ENCODE measurements at regions not wholly inside any gene's neighbourhood (a gene's known extent, or its start where the extent isn't known, plus 50 kb on each side); places are given as distances from the start of the nearest gene placed in this dataset.
A peak's percentile ranks its signal among the peaks of the same experiment; 100 is the strongest.

DNA sequence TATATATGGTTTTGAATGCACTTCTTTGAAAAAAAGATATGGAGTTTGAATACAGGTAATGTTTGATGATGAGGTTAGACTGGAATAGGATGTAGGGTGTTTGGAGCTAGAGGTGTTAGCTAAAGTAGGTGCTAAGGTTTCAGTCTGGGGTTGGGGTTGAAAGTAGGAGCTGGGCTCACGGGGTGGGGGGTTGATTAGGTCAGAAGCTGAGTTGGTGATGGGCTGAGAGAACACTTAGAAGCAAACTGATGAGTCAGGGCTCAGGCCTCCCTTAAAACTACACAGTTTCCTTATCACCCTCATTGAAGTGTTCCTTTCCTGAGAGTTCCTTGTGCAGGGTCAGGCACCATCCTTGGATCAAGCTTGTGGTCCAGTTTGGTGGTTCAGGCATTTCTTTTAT is 308.8 kb upstream of the ADAMTS16 start:
- no peak for DNase-seq (ENCODE audit: low read depth)

DNA sequence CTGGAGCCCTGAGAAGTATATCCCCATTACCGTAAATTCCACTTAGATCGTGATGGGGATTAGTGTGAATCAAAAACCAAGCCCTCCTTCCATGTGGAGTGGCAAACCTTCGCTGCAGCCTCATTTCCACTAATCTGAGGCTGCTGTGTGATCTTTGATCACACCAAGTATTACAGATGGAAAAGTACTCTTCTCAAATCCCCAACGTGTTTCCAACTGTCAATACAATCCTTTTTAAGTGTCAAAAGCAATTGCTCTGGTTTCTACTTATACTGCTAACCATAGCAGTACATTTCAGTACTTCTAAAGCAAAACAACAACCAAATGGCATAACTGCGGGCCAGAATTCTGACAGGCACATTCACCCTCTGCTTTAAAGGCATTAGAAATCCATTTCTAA is 307.7 kb upstream of the ADAMTS16 start:
- no peak for DNase-seq (ENCODE audit: low read depth)

DNA sequence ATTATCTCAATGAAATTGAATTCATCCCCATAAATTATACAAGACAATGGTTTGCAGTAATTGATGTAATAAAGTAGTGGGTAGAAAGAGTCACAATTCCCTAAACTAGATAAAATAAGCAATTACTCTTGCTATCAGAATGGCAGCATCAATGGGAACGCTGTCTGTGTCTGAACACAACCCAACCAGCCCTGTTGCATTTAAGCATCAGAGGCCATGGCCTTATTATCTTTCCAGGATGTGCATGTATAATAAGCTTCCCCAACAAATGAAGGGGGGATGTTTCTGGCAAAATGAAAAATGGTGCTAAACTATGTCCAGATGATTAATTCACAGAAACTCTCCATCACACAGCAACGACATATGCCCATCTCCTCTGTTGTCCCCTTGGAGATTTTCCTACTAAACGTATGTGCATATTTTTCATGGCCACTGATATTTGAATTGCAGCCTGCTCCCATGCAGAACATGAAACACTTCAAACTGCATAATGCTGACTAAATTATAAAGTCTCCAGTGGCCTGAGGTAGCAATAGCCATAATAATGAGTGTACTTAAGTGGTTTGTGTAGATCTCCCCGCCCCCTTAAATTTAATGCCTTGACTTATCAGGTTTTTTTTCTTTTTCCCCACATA is 306.9 kb upstream of the ADAMTS16 start:
- DNase-seq (ENCODE audit: low read depth): no peak

DNA sequence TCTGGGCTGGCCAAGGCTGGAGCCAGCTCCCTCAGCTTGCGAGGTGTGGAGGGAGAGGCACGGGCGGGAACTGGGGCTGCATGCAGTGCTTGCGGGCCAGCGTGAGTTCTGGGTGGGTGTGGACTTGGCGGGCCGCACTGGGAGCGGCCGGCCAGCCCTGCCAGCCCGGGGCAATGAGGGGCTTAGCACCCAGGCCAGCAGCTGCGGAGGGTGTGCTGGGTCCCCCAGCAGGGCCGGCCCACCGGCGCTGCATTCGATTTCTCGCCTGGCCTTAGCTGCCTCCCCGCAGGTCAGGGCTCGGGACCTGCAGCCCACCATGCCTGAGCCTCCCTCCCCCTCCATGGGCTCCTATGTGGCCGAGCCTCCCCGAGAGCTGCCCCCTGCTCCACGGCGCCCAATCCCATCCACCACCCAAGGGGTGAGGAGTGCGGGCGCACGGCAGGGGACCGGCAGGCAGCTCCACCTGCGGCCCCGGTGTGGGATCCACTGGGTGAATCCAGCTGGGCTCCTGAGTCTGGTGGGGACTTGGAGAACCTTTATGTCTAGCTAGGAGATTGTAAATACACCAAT is 302.6 kb upstream of the ADAMTS16 start:
- DNase-seq (ENCODE audit: low read depth): no peak

DNA sequence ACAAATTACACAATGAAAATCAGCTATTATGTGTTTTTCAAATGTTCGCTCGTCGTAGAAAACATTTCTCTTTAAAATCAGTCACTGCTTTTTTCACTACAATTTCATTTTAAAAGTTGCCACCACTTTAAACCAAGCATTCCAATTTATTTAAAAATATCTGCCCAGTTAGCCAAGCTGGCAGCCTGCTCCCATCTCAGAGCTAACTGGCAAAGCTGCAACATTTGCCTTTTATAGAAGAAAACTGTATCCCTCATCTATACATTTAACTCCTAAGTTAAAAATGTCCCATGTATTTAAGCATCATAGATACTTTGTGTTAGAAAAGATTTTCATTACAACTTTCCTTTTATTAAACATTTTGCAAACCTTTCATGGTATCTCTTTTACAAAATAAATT is 294.9 kb upstream of the ADAMTS16 start:
- DNase-seq (ENCODE audit: low read depth): no peak

DNA sequence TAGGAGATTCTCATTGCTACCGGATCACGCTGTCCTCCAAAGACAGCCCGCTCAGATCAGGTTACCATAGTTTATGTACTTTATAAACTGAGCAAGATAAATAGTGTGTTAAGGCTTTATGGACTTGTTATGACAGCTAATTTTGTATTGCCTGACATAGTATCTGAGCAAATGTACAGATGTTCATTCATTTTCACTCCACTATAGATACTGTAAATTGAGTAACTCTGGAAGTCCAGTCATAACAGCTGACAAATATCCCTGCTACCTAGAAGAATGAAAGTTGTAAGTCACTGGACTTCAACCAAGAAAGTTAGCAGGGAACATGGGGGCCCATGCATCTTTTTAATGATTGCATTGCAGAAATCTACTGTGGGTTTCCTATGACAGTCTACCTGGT is 292.4 kb upstream of the ADAMTS16 start:
- DNase-seq (ENCODE audit: low read depth): no peak

DNA sequence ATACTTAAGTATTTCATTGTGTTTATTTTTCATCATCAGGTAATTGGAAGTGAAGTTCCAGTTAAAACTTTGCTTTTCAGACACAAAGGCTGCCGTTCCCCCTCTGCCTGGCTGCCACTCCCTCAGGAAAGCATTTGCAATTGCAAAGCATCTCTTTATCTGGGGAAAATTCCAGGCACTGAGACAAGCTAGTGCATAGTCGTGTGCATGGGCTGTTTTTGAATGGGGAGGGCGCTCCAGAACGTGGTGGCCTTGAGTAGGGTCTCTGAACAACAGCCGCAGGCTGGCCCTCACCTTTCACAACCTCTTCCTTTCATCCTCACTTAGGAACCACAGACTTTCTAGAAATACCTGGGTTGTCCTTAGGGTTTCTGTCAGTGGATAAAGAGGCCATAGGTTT is 285.1 kb upstream of the ADAMTS16 start:
- DNase-seq (ENCODE audit: low read depth): no peak

DNA sequence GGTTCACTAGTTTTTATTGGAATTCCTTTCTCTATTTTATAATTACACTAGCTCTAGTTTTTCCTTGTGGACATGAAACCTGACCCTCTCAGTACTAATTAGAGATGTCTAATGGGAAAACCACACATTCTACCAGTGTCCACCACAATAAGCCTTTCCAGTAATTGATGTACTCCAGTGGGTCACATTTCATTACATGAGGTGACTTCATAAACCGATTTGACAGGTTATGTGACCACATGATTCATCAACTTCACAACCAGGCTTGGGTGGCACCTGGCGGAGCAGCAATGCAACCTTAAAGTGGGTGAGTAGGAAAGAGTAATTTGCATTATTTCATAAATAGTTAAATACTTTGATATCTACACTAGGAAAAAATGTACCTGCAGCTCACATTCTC is 284.2 kb upstream of the ADAMTS16 start:
- DNase-seq (ENCODE audit: low read depth): no peak

DNA sequence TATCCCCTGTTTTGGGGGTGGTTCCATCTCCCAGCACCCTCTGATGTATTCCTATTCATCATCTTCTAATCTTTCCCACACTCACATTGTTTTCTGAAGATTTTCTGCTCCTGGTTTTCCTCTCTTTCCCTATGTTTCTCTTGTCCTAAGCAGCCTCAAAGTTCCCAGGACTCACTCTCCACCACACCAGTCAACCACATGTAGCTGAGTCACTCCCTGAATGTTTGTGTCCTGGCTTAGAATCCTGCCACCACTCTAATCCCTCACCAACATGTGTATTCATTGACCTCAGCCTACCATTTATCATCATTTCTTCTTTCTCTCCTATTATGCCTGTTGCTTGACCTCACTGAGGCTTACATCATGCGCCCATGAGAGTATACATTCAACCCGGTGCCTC is 282.4 kb upstream of the ADAMTS16 start:
- no peak for DNase-seq (ENCODE audit: low read depth)

DNA sequence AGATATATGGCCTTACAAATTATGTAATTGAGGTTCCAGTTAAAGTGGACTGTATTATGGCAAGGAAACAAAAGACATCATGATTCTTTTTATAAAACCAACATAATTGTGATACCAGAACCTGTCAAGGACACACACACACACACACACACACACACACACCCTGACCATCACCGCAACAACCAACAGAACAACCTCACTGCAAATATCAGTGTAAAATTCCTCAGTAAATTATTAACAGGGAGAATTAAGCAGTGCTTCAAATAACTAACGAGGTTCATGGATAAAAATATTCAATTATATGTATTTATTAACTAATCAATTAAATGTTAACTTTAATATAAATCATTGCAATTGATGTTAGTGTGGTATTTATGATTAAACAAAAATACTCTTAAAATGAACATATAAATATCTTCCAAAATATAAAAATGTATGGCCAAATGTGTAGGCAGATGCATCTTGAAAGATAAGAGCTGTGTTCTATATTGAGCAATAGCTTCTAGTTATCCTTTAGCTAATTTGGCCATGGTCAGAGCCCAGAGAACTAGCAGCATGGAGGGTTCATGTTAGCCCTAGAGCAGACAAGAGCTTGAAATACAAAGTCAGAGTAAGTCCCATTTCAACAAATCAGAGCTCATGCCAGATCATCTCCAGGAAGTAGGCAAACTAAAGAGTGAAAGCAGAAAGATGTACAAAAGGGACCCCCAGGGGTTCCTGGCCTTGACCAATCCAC is 280.5 kb upstream of the ADAMTS16 start:
- DNase-seq (ENCODE audit: low read depth): no peak

DNA sequence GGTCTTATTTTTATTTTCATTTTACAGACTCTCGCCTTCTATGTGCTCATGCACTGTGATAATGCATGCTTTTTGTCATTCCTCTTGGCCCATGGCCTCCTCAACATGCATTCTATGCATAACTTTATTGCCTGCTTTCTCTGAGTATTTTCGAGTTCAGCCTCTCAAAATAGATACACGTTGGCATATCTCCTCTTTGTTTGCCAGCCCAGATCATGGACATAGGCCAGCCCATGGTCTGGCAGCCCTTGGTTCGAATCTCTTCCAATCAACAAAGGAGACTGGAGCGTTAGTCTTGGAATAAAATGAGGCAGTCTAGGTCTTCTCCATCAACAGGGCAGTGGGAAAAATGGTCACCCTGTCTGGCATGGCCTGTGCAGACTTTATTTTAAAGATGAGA is 279.5 kb upstream of the ADAMTS16 start:
- no peak for DNase-seq (ENCODE audit: low read depth)

DNA sequence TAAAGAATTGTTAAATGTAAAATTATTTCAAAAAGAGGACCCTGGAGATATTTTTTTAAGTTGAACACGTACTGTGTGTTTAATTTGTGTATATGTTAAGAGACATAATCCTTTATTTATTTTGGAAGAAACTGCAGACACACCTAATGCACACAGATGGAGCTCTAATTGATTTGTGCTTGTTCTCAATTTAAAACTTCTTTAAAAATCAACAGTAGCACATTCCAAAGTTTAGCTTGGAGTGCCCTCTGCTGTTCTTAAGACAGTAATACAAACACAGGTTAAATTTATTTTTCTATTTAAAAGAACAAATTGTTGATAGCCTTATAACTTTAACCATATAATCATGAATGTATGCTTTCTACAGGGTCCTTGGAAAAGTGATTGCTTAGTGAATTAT is 277.6 kb upstream of the ADAMTS16 start:
- DNase-seq (ENCODE audit: low read depth): no peak

DNA sequence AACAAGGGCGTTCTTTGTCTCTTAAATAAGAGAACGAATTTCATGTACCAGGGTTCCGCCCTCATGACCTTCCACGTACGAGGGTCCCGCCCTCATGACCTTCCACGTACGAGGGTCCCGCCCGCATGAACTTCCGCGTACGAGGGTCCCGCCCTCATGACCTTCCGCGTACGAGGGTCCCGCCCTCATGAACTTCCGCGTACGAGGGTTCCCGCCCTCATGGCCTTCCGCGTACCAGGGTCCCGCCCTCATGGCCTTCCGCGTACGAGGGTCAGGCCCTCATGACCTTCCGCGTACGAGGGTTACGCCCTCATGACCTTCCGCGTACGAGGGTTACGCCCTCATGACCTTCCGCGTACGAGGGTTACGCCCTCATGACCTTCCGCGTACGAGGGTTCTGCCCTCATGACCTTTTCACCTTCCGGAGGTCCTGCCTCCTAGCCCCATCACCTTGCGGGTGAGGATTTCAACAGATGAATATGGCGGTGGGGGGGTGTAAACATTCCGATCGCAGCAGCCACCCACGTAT is 273.9 kb upstream of the ADAMTS16 start:
- DNase-seq (ENCODE audit: low read depth): no peak

DNA sequence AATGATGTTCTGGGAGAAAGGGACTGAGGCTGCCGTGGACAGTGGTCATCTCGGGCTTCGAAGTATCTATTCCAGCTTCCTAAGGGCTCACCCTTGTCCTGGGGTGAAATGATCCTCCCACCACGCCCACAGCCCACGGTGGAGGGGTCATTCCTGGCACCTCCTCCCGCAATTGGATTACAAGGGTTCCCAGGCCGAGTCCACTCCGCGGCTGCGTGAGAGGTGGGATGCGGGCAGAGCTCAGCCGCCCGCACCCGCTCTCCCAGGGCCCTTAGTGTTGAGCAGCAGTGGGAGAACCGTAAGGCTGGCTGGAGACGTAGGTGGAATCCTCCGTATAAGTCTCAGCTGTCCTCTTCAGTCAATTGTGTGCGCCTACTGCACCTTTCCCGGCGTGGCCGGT is 273.3 kb upstream of the ADAMTS16 start:
- DNase-seq (ENCODE audit: low read depth): no peak

DNA sequence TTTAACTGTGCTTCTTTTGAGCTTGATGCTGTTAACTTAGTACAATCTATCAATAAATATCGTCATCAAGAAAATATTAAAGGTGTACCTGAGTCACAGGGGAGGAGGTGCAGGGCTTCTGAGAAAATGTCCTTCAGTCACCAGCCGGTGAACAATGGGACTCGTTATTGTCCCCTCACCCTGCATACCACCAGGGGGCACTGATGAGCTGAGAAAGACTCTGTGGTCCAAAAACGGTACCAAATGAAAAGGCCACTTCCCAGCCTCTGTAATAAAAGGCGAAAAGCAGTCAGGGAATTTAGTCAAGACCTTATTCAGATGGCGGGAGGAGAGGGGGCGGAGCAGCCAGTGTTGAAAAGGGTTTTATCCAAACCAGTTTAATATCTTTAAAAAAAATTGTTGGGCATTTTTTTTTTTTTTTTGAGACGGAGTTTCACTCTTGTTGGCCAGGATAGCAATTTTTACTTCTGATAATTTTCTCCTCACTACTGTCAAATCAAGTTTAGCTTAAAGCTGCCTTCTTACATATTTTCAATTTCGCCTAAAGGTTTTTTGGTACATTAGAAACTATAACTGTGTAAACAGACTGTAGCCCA is 271.9 kb upstream of the ADAMTS16 start:
- peak; percentile 3 for DNase-seq (ENCODE audit: low read depth)

DNA sequence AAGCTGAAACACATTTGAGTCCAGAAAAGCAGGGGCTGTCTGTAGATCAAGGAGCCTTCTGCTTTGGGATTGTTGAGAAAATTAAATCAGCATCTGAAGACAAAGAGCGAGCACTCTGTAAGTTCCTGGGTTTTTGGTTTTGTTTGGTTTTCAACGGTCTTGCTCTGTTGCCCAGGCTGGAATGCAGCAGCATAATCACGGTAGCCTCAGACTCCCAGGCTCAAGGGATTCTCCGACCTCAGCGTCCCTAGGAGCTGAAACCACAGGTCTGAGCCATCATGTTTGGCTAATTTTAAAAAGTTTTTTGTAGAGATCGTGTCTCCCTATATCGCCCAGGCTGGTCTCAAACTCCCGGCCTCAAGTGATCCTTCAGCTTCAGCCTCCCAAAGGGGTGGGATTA is 266.5 kb upstream of the ADAMTS16 start:
- no peak for DNase-seq (ENCODE audit: low read depth)

DNA sequence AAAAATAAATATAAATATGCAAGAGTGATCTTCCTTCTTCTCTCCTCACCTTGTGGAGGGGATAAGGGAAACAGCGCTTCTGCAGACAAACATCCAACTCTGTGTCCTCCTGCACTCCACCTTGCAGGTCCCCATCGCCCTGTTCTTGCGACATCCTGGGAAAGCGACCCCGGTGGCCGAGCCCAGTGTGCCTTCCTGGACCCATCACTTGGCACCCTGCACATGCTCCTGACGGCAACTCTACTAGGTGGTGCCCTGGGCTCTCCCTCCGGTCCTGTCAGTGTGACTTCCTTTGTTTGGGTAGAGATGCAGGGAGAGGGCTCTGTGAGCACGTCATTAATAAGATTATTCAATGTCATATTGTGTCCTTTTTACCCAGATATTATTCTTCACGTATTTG is 266.0 kb upstream of the ADAMTS16 start:
- DNase-seq (ENCODE audit: low read depth): no peak

DNA sequence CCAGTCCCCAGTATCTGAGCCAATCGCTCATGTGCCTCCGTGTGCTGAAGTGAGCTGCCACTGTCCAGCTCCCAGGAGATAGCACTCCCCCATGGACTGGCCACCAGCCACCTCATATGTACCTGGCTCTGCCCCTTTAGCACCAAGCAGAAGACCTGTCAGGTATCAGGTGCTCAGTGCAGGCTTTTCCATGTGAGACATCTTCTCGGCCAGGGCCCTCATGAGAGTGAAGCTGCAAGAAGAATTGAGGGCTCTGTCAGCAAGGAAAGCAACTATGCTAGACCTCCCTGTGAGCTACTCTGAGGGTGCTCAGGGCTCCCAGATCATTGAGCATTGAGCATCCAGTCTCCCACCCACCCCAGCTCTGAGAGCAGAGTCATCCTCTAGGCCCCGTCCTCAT is 264.2 kb upstream of the ADAMTS16 start:
- no peak for DNase-seq (ENCODE audit: low read depth)

DNA sequence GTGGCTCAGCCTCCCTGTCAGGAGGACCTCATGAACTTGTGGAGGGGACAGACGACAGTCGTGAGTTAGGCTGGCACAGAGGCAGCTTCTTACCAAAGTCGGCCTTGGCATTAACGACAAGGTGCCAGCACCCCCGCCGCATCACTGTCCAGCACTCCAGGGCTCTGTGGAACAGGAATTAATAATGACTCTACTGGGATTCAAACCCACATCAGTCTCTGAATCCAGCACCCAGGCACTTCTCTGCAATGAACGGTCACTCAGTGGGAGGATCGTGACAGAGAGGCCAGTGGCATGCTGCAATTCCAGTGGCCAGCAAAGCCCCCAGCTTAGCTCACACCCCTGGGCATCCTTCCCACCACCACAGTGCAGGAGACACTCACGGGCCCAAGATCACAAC is 263.3 kb upstream of the ADAMTS16 start:
- no peak for DNase-seq (ENCODE audit: low read depth)

DNA sequence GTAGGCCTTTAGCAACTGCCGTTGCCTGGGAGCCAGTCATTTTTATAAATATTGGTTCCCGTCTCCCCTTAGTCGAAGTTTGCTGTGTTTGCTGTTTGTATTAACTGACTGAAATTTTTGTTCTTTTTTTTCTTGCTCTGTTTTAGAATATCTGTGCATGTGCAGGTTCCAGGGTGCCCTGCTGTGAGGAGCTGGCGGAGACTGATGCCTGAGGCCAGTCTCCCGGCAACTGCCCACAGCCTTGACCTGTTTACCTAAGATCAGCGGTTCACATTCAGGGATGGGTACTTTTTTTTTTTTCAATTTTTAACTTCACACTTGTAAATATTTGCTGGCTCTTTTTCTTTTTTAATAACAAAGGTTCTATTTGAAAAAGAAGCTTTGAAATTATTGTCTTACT is 262.6 kb upstream of the ADAMTS16 start:
- DNase-seq (ENCODE audit: low read depth): no peak

DNA sequence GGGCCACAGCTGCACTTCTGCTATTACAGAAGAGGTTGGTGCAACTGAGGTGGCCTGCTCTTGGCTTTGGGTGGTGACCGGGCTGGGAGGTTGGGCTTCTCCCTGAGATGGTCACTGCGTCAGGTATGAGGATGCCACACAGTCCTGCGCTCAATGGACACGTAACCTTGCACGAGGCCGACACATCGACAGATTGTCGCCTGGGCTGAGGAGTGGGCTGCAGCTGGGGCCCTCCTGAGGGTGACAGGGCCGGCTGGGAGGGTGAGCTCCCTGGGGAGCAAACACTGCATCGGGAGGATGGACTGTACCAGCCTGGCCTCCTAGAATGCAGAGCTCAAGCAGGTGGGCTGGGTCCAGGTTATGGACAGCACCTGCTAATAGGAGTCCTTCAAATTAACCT is 261.1 kb upstream of the ADAMTS16 start:
- DNase-seq (ENCODE audit: low read depth): no peak

DNA sequence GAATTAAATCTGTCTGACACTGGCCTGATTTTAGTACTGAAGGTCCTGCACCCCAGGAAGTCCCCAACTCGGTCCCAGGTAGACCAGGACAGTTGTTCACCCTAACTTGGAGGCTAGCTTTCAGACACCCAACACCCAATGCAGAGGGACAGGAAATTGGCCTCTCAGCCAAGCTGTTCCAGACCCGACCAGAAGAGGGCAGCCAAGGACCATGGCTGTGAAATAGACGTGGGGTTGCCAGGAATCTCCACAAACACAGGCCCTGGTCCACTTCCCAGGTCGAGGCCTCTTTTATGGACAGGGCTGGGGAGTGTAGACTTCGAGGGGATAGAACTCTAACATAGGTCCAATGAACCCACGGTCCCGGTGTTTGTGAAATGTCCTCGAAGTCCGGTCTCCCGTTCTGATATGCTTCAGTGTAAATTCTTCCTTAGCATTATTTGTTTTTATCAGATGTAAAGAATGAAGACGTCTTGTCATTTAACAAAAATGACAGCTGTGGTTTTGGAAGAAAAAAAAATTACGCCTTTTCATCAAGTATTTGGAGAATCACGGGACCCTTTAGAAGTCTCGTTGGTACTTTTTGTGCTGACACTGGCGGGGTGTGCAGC is 260.3 kb upstream of the ADAMTS16 start:
- DNase-seq (ENCODE audit: low read depth): no peak

DNA sequence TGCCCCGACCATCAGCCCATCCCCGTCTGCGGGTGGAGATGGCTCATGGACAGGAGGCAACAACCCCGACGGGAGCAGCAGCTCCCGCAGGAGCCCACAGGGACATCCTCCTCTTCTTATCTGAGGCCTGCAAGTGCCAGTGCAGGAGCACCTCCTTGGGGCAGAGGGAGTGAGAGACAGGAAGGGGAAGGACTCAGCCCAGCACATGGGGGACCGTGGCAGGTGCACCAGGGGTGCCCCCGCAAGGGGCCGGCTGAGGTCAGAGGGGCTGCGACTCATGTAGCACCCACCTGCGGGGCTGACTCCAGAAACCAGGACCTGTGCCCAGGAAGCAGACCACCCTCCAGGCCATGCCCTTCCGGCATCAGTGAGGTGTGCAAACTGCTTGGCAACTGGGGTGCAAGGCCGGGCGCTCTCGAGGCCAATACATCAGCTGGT is 259.8 kb upstream of the ADAMTS16 start:
- no peak for DNase-seq (ENCODE audit: low read depth)
